Muscle of leg (tissue), 3 donors: ENCODE measurements at regions not wholly inside any gene's neighbourhood (a gene's known extent, or its start where the extent isn't known, plus 50 kb on each side); places are given as distances from the start of the nearest gene placed in this dataset.
"Not testable (repeated sequence)": the region's sequence is repeated elsewhere in the genome, so short reads cannot be mapped to it uniquely, and the experiment has no call there.

Experiments
- DNase-seq: peaks from one replicate; pipeline ENCODE4 v3.0.0; 2013
- H3K27ac ChIP-seq: one replicate; pipeline ENCODE4 v1.5.1; 2013; ENCODE audit warnings: mild to moderate bottlenecking, low read length, control low read depth
- H3K27me3 ChIP-seq: one replicate; pipeline ENCODE4 v1.6.1; 2013; ENCODE audit warnings: low read length; ENCODE audit not compliant: control insufficient read depth, insufficient read depth
- H3K36me3 ChIP-seq: one replicate; pipeline ENCODE4 v1.6.1; 2013; ENCODE audit warnings: low read length; ENCODE audit not compliant: control insufficient read depth, insufficient read depth
- H3K4me1 ChIP-seq: one replicate; pipeline ENCODE4 v1.6.1; 2013; ENCODE audit warnings: low read length; ENCODE audit not compliant: control insufficient read depth, insufficient read depth
- H3K4me3 ChIP-seq: one replicate; pipeline ENCODE4 v1.5.1; 2013; ENCODE audit warnings: low read length, control low read depth
- H3K9me3 ChIP-seq: replicated peaks from 2 replicates; pipeline ENCODE4 v1.6.1; 2013; ENCODE audit warnings: low read depth, low read length; ENCODE audit not compliant: control insufficient read depth
- WGBS: methylation state at CpG from one replicate; pipeline ENCODE4 v1.1.5; 2013; ENCODE audit warnings: missing lambda C conversion rate; ENCODE audit not compliant: insufficient coverage; 5-methylcytosine and 5-hydroxymethylcytosine counted together

- no peak overlapping the region for H3K4me3 ChIP-seq
- no peak for DNase-seq
- no peaks in the 10 kb centered on the region for H3K27me3 ChIP-seq
- WGBS: 80% methylated on average over 1 of the region's 1 CpG
- H3K36me3 ChIP-seq: no peaks in the 10 kb centered on the region
- H3K4me1 ChIP-seq: no peaks in the 10 kb centered on the region
- no peak overlapping the region for H3K27ac ChIP-seq
- H3K9me3 ChIP-seq: no peaks in the 10 kb centered on the region
These were observed 315.6 kb upstream of the RIOK2 start for GRCh38 chr5:97498657-97499056.

- Histone ChIP-seq H3K36me3 (no peaks in the 10 kb centered on the region), H3K4me3 (no peak overlapping the region), H3K27ac (no peak overlapping the region), H3K9me3 (no peaks in the 10 kb centered on the region), H3K27me3 (no peaks in the 10 kb centered on the region), H3K4me1 (no peaks in the 10 kb centered on the region)
- DNase-seq: peak; percentile 56
- WGBS: 57% methylated on average over 5 of the region's 6 CpGs
These were observed 316.6 kb upstream of the RIOK2 start for GRCh38 chr5:97499605-97500004.

- Histone ChIP-seq H3K4me3 (no peak overlapping the region), H3K4me1 (no peaks in the 10 kb centered on the region), H3K27ac (no peak overlapping the region), H3K27me3 (no peaks in the 10 kb centered on the region), H3K9me3 (no peaks in the 10 kb centered on the region), H3K36me3 (no peaks in the 10 kb centered on the region)
- DNase-seq: no peak
- WGBS: no CpG with 5 or more reads among the region's 3 CpGs
These were observed 318.4 kb upstream of the RIOK2 start for GRCh38 chr5:97501286-97501964.

DNA sequence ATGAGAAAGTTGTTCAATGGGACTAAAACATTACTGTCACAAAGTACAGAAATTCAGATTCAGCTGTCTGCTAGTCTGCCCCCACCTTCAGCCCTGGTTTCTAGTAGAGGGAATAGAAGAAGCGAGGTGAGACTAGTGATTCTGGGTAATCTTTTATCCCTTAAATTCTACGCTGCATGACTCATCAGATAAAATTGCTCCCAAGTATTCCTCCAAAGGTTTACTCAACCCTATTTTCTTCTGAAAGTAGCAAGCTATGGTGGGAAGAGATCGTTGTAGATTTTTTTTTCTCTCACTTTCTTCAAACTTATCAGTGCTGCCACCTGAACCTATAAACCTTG lies 318.9 kb upstream of the RIOK2 start:
- DNase-seq: no peak
- WGBS: no CpG with 5 or more reads among the region's 3 CpGs
- no peaks in the 10 kb centered on the region for H3K9me3 ChIP-seq
- no peaks in the 10 kb centered on the region for H3K4me1 ChIP-seq
- H3K27ac ChIP-seq: no peak overlapping the region
- no peak overlapping the region for H3K4me3 ChIP-seq
- no peaks in the 10 kb centered on the region for H3K36me3 ChIP-seq
- H3K27me3 ChIP-seq: no peaks in the 10 kb centered on the region

GRCh38 chr5:97508864-97509263 lies 325.8 kb upstream of the RIOK2 start:
- Histone ChIP-seq H3K9me3 (no peaks in the 10 kb centered on the region), H3K27me3 (no peaks in the 10 kb centered on the region), H3K4me3 (no peak overlapping the region), H3K4me1 (no peaks in the 10 kb centered on the region), H3K27ac (no peak overlapping the region), H3K36me3 (no peaks in the 10 kb centered on the region)
- WGBS: 60% methylated on average over 1 of the region's 1 CpG
- DNase-seq: no peak

- not testable (repeated sequence) for H3K4me3 ChIP-seq, H3K9me3 ChIP-seq, H3K36me3 ChIP-seq, H3K27ac ChIP-seq, H3K4me1 ChIP-seq, DNase-seq, H3K27me3 ChIP-seq
- 93% methylated on average over 17 of the region's 22 CpGs for WGBS
These were observed 336.5 kb upstream of the RIOK2 start for GRCh38 chr5:97519565-97519964.

GRCh38 chr5:97523336-97523735 lies 340.3 kb upstream of the RIOK2 start:
- H3K27ac ChIP-seq, DNase-seq, H3K27me3 ChIP-seq, H3K9me3 ChIP-seq, H3K36me3 ChIP-seq, H3K4me1 ChIP-seq, H3K4me3 ChIP-seq: not testable (repeated sequence)
- WGBS: no CpG with 5 or more reads among the region's 2 CpGs

GRCh38 chr5:97525780-97526179 lies 342.7 kb upstream of the RIOK2 start:
- H3K27me3 ChIP-seq: no peaks in the 10 kb centered on the region
- H3K27ac ChIP-seq: no peak overlapping the region
- no peak for DNase-seq
- H3K4me1 ChIP-seq: peaks cover 3% of the 10 kb centered on the region
- H3K9me3 ChIP-seq: no peaks in the 10 kb centered on the region
- no CpG with 5 or more reads among the region's 2 CpGs for WGBS
- no peak overlapping the region for H3K4me3 ChIP-seq
- no peaks in the 10 kb centered on the region for H3K36me3 ChIP-seq

DNA sequence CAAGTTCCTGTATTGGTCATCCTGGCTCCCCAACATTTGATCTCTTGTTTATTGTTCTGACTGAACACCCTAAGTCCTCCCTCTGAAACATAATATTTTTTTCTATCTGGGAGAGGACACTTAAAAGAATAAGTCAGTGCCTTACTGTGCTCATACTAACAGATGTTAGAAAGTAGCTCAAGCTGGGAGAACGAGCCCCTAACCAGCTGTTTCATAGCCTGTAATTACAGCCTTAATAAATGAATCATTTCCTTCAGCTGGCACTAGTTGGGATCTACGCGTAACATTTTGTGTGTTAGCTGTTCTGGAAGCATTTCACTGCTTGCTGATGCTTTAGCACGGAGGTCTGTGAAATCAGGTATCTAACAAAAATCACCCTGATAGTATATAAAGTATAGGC lies 345.9 kb upstream of the RIOK2 start:
- Histone ChIP-seq H3K27ac (peak overlapping the region; percentile 79), H3K27me3 (no peaks in the 10 kb centered on the region), H3K36me3 (no peaks in the 10 kb centered on the region), H3K9me3 (no peaks in the 10 kb centered on the region), H3K4me1 (peaks cover 3% of the 10 kb centered on the region), H3K4me3 (no peak overlapping the region)
- no CpG with 5 or more reads among the region's 4 CpGs for WGBS
- peak; percentile 90 for DNase-seq

GRCh38 chr5:97529354-97529985 lies 346.4 kb upstream of the RIOK2 start:
- WGBS: no CpG with 5 or more reads among the region's 4 CpGs
- peak; percentile 64 for DNase-seq
- Histone ChIP-seq H3K27ac (peak overlapping the region; percentile 79), H3K4me3 (no peak overlapping the region), H3K4me1 (peaks cover 3% of the 10 kb centered on the region), H3K27me3 (no peaks in the 10 kb centered on the region), H3K36me3 (no peaks in the 10 kb centered on the region), H3K9me3 (no peaks in the 10 kb centered on the region)

DNA sequence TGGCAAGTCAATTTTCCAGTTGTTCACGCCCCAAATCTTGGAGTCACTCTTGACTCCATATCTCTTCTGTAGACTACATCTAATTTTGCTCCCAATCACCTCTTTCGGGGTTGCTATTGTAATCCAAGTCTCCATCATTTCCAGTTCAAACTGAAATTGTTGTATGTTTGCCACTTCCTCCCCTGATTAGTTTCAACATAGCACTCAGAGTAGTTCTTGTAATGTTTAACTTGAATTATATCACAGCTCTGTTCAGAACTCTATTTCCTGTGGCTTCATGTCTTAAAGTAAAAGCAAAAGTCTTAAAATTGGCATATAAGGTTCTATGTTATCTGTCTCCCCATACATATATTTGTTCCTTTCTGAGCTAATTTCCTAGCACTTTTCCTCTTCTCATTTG lies 348.5 kb upstream of the RIOK2 start:
- WGBS: 100% methylated on average over 1 of the region's 2 CpGs
- H3K4me1 ChIP-seq: peaks cover 3% of the 10 kb centered on the region

More for the DNA sequence above, 348.5 kb upstream of the RIOK2 start:
- H3K36me3 ChIP-seq: no peaks in the 10 kb centered on the region
- no peak overlapping the region for H3K4me3 ChIP-seq
- H3K9me3 ChIP-seq: no peaks in the 10 kb centered on the region
- no peak for DNase-seq
- no peak overlapping the region for H3K27ac ChIP-seq
- no peaks in the 10 kb centered on the region for H3K27me3 ChIP-seq
